NK-92 treated with Interleukin-12 subunit alpha and Interleukin-12 subunit beta, amount 100 ng/mL, for 24 hours (cell line): ENCODE measurements at regions not wholly inside any gene's neighbourhood (a gene's known extent, or its start where the extent isn't known, plus 50 kb on each side); places are given as distances from the start of the nearest gene placed in this dataset.
A peak's percentile ranks its signal among the peaks of the same experiment; 100 is the strongest.

Experiments
- DNase-seq: peaks from one replicate; lab custom pipeline; 2025; lab: John Stamatoyannopoulos, UW

DNA sequence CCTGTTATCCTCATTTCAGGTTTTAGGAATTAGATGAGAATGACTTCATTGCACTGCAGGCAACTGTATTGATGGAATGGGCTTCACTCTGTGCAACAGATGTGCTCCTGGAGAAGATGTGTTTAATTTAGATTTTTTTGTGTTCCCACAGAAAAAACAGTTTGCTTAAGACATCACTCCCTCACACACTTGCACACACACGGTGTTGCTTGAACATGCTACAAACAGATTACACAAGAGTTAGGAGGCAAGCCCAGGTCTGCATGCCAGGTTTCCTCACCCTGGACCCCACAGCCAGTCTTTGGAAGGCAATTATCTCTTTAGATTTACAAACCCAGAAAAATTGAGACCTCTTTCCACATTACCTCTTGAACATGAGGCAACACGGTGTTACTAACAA lies 93.7 kb upstream of the KLHL29 start:
- DNase-seq = no peak

DNA sequence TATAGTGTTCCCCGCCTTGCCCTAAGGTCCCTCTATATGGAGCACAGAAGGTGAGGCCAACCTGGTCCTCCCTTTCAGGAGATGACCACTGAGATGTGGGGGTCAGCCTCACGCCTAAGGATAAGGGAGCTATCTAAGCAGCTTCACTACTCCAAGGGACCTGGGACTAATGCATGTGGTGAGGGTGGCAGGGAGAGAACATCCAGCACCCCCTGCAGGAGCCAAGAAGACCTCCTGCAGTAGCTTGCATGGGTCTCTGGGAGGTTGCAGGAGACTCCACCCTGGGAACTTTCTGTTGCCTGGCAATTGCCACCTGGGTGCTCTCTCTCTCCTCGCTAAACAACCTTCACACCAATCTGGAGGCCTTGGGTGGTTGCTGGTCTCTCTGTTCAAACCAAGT lies 93.0 kb upstream of the KLHL29 start:
- DNase-seq = no peak

DNA sequence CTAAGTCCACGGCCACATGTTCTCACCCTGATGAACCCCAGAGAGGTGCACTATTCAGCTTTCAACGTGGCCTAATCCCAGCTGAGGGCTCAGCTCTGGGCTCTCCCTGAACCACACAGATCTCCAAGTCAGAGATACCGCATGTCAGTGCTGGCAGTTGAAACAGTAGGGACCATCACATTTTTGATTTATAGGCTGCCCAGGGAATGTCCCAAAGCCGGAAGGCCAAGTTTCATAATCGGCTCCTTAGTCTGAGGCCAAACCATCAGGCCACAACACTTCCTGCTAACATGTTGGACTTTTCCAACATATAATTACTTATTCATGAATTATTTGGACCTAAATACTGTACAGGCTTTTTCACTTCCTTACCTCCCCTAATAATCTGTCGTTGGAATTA lies 91.9 kb upstream of the KLHL29 start:
- no peak for DNase-seq

DNA sequence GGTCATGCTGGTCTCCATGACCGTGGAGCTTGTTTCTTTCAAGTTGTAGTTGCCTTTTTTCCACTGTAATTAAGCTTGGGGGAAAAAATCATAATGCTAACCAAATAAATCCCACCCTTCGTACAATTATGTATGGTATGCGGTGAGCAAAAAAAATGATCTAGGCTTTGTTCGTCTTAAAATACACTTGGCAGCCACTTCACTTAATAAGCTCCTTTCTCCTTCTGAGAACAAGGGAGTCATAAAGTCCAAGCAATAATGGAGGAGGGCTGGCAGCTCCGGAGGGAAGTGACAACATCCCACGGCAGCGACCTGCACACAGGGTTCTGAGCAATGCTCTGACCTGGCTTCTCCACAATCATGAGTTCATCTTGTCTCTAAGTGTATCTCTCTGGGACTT lies 91.2 kb upstream of the KLHL29 start:
- DNase-seq = no peak

DNA sequence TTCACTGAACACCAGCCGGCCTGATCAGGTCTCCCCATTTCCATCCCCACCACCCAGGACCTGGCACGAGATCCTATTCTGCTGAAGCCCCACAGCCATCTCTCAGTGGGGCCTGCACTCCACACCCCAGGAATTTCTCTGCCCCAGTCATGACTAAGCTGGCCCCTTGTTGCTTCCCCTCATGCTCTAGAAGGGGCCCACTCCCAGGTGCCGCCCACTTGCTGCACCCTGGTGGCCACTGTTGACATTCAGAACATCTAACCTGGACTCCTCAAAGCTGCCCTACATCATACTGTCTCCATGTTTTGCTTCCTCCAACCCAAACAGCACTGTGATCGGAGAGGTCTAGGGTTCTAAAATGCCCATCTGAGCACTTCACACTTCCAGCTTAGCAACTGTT lies 90.7 kb upstream of the KLHL29 start:
- no peak for DNase-seq

DNA sequence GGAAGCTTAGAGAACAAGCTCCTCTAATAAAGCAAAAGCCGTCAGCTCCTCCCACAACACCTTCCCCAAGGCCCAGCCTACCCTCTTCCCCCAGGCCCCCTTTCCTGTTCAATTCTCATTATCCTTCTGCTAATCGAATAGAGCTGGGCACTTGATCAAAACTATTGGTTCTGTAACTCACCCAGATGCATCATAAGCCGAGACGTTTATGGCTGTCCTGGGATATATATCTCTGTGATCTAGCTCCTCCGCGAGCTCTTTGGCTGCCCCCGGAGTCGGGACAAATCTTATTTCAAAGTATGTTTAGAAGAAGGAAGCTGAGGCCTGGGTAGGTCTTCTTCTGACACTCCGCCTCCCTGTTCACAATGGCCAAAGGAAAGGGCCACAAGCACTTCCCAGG lies 88.3 kb upstream of the KLHL29 start:
- no peak for DNase-seq

DNA sequence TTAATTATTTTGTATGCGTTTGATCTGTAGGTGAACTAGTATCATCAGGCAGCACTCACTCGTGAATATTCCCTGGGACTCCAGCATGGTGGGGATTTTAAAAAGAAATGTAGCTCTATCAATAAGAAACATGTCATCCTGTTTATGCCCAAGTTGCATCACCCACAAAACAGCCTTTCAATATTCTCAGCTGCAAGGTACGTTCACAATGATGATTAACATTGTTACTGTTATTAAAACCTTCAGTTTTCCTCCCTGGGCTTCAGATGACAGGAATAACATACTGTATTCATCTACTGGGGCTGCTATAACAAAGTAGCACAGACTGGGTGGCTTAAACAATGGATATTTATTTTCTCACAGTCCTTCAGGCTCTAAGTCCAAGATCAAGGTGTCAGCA lies 87.9 kb upstream of the KLHL29 start:
- no peak for DNase-seq

DNA sequence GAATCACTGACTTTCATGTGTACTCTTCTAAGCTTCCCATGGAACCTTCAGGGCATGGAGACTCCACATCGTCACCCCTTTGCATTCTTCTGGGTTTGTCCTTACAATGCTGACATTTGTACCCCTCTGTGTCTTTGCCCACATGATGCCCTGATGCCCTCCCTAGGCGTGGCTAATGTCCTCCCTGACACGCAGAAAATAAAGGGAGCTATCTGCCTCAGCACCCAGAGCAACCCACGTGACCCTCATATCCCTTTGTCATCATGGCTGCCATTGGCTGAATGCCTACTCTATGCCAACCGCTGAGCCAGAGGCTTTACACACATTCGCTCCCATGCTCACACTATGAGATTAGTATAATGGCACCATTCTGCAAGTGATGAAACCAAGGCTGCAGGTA lies 86.4 kb upstream of the KLHL29 start:
- no peak for DNase-seq

DNA sequence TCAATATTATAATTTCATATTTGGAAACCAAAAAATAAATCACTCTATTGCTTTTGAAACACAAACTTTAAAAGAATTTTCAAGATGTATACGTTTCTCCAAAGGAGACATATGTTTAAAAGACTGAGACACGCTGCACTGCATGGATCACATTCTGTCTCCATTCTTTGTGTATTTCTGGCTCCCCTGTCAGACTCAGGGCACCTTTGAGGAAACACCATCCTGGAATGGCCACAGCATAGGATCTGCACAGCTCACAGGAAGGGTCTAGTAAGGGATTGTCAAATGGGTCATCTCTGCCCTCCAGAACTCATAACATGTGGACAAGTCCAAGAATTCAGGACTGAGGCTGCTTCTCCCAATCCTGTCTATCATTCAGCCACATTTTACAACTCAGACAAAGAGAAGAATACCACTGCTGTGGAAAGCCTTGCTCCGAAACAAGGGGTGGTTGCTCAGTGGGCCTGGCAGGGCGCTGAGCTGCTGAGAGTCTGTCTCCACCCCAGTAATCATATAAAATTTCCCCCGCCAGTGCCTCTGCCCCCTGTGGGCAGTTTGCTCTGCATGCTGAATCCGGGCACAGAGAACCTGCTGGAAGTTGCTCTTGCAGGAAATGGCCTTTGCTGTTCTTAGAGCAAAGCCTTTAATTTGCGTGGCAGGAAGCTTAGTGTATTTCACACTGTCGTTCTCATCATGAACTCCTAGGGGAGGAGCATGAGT lies 85.3 kb upstream of the KLHL29 start:
- no peak for DNase-seq

DNA sequence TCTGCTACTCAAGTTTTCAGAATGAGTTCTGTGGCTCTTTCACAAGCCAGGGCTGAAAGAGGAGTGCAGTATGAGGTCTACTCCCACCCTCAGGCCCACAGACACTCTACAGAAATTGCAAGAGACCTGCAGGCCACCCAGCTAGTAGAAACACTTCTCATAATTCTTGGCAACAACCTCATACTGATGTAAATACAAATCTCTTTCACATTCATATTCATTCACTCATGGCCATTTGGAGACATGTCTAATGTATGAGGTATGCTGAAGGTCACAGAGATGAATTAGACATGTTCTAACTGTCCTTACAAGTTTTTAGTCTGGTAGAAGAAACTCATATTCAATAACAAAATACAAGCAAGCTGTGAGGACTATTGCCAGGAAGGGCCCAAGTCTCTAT lies 83.8 kb upstream of the KLHL29 start:
- DNase-seq = no peak

DNA sequence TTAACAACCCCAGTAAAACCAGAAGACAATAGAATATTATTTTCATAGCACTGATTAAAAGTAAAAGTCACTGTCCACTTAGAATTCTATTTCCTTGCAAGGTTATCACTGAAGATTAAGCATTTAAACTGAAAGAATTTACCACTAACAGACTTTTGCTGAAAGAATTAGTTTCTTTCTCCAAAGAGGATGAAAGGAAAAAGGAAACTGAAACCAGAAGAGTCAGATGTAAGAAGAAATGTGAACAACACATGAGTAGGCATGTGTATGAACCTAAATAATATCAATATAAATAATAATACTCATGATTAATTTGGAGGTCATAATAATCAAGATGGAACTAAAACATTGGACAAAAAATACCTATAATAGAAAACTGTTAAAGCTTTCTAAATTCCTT lies 82.4 kb upstream of the KLHL29 start:
- DNase-seq = no peak

DNA sequence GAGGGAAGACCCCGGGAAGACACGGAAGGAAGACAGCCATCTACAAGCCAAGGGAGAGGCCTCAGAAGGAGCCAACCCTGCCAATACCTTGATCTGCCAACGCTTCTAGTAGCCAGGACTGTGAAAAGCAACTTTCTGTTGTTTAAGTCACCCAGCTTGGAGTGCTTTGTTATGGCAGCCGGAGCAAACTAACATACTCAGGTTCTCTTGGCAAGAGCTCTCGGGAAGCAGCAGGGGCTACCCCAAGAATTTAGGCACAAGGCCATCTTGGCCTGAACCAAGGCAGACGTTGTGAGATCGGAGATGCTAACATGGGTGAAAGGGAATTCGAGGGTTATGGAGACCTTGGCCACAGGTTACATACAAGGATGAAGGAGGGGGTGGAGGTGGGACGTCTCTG lies 78.6 kb upstream of the KLHL29 start:
- DNase-seq = no peak

DNA sequence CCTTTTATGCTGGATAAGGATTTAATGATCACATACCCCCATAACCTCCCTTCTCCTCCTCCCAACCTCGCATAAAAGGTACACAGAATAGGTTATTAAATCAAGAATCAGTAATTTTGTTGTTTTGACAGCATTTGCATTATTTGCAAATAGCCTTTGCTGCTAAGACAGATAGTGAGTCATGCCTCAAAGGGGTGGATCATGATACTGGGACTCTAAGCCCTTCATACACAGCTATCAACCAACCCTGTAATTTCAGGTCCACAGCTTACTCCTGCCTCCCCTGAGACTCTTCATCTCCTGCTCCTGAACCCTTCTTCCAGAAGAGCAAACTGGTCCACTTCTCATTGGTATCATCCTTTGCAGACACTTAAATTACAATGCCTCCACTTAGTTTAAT lies 73.8 kb upstream of the KLHL29 start:
- DNase-seq = no peak

DNA sequence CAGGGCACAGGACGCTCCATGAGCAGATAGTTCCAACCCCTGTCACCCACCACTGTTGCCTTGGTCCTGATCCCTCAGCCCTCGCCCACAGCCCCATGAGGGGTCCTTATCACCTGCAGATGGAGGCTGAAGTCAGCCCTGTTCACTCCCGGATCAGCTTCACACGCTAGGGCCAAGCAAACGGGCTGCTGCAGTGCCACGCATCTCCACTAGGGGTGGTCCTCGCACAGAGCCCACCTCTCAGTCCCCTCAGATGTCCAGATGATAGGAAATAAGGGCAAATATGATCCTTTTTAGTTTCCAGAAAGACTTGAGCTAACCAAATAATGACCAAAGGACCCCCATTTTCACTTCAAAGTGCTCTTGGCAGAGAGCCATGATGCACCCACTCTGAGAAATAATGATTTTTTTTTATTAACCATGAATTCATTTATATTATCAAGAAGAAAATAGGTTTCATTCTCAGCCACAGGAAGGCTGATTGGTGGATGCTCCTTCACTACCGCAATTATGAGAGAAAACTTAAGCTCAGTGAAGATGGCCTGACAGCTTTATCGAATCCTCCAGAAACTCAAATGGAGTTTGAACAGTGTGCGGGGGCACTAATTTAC lies 71.9 kb upstream of the KLHL29 start:
- peak; percentile 1 for DNase-seq

DNA sequence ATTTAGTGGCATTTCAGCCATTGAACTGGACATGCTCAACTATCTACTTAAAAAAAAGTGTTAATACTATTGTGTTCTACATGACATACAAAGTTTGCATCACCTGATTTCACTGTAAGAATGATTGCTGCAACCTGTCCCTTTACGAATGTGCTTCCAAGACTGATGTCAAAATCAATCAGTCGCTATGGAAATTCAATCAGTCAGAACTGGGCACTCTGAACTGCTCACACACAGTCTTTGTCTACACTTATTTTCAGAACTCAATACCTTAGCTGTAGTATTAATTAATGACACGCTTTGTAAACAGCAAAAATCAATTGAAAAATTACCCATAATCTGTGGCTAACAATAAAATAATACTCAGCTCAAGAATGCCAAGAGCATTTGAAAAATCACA lies 70.3 kb upstream of the KLHL29 start:
- no peak for DNase-seq

DNA sequence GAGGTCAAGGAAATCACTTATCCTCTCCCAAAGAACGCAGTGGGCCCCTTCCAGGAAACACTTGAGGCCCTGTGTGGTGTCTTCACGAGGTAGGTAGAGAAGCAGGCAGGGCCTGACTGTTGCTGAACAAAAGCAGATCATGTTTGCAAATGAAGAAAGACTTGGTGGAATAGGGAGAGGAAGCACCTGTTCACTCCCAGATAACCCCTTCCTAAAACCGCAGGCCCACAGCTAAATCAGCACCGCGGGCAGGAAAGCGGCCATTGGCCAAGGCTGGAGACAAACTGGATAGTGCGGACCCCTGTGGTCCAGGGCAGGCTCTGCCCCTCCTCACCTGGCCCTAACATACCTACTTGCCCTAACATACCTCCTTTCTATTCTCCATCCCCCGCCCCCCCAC lies 64.9 kb upstream of the KLHL29 start:
- DNase-seq = no peak

DNA sequence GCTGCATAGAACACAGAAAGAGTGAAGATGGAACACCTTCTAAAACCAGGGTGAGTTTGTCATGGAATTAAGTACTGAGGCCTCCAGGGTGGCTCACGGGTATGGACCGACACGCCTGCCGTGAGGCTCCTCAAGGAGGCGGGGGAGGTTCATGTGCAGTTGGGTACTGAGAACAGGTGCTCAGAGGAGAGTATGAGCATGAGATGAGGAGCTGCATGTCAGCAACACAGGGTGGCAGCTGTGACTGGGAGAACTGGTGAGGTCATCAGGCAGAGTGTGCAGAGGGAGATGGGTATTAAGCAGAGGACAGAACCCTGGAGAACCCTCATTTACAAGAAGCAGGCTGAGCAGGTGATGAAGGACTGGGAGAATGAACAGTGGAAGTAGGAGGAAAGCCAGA lies 63.2 kb upstream of the KLHL29 start:
- no peak for DNase-seq

DNA sequence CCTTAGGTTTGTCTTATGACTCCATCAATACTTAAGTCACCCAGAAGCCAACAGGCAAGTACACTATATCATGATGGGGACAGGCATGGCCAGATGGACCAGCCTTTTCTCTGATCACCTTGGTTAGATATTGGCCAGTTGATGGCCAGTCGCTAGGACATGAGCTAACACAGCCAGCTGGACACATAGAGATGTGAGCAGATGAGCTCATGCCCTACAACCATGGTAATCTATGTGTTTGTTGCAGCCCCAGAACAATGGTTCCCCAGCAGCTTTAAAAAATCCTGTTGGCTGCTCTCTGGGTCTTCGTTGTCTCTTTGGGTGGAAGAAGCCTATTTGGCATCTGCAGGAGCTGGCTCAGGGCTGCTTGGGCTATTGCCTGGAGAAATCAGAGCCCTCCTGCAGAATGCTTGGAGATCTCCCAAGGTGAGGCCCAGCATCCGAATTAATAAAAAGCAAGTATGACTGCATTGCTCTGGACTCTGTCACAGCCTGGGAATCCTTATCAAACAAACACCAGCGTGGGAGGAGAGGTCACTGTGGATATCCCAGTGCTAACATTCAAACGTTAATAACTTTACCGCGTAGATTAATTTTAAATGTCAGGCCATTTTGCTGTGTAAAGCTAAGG lies 62.3 kb upstream of the KLHL29 start:
- no peak for DNase-seq

DNA sequence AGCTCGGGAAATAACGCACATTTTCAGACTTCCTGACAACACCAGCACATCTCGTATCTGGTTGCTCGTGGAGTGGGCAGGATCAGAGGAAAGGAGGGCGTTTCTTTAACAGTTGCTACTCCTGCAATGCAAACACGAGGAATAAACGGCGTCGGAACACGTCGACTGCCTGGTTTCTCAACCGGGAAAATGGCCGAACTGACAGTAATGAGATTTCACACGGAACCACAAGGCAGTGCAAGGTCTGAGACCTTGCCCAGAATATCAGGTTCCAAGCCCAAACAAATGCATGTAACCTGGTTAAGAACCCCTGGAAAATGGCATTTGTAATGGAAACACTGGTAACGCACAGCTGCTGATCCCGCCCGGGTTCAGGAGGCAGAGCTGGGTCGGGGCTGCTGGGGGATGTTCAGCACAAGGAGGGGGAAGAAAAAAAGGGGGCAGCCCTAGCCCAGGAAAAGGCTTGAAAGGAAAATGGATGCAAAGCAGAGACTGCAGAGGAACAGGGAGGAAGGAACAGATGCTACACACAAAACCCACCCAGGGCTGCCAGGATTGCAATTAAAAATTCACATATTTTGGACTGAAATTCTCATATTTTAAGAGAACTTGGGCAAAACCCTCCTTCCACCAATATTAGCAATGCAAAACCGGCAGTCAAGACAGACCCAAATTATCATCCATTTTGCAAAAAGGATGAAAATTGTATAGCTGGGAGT lies 61.6 kb upstream of the KLHL29 start:
- no peak for DNase-seq

DNA sequence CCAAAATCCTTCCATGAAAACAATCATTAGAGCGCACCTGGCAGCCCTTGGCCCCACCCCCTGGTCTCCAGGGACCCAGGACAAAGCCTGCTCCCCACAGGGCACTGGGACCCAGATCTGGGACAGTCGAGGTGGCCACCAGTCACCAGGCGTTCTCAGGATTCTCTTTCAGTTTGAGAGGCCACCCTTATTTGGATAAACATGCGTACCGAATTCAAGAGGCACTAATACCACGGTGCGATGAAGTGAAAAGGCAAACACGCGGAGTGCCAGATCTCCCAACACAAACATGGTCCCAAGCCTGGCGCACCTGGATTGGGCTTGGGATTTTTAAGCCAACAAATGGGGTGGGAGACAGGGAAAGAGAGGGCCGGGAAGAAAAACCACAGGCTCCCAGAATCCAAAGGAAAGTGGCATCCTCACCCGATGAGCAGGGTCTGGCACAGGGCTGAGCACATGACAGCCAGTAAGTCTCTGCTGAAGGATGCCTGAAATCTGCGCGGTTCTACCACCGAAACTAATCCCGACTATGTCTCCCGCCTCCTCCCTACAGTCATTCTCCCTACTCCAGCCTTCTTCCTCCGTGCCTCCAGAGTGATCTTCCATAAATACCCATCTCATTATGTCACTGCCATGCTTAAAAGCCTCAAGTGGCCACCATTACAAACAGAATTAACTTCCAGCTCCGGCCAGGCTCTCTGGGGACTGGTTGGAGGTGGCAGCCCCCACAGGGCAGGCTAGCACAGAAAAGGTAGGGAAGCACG lies 60.9 kb upstream of the KLHL29 start:
- DNase-seq = no peak

DNA sequence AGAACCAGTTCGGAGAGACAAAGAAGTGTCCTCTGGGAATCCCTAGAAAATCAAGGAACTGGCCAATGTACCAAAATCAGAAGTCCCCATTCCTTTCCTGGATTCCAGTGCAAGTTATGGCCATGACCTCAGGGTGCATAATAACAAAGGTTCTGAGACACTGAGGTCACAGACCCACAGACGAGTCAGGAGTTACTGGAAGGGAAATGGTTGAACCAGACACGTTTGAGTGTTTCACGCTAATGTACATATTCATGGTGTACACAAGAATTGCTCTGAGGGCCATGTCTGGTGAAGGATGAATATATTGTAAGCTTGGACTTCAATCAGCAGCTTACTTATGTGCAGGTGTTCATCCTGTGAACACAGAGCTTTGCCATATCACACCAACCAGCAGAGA lies 58.6 kb upstream of the KLHL29 start:
- no peak for DNase-seq

DNA sequence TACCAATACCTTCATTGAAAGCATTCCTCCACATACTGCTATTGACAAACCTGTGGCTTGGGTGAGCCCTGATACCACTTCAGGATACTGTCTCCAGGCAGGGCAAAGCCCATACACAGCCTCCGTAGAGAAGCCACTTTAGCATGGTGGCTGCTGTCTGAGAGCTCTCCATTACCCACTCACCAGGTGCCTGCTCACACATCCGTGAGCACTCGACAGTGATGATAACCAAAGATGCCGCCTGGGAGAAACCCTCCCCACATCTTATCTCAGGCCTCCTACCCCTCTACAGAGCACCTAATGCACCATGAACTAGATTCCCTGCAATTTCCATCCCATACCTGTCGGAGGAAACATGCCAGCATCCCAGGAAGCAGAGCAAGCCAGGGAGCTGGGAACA lies 57.6 kb upstream of the KLHL29 start:
- DNase-seq = no peak
